ENCODE measurements at regions not wholly inside any gene's neighbourhood (a gene's known extent, or its start where the extent isn't known, plus 50 kb on each side); places are given as distances from the start of the nearest gene placed in this dataset.

DNA sequence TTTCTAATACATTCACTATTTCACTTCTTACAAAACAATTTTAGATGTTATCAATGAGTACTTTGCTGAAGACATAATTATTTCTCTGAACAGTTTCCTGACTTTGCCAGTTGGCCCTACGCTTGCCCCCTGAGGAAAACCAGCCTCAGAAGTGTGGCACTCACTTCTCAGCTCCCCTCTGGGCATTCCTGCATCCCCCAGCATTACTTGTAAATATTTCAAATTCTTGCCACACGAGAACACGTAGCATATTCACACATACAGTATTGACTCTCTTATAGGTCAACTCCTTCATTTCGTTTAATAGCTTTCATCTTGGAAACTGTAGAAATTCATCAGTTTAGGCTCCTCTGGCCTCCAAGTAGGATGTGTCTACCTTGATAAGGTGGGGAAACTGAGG lies 65.2 kb downstream of the OTX2 start:
- no peak overlapping the region for H4K91ac ChIP-seq (replicated peaks; ENCODE audit: insufficient read length, low read length)
- no peak overlapping the region for H4K8ac ChIP-seq (ENCODE audit: extremely low read depth, insufficient read depth, low read length)
- no peak overlapping the region for H3K4me3 ChIP-seq (ENCODE audit: extremely low read depth in 1 of 4, insufficient read depth in 2 of 4, low read depth in 3 of 4, low read length in 4 of 4)
- no peak overlapping the region for H2BK15ac ChIP-seq (ENCODE audit: low read length)
- H2BK20ac ChIP-seq (ENCODE audit: low read length): no peak overlapping the region
- no peak overlapping the region for H3K4me2 ChIP-seq (ENCODE audit: insufficient read depth in 1 of 2, low read depth in 2 of 2, low read length in 2 of 2)
- peaks cover 0 to 17% (median 2%) of the 10 kb centered on the region in 4 experiments; a peak in 4 of 7 replicates for H3K4me1 ChIP-seq (replicated peaks in 1 of 4; ENCODE audit: control insufficient read depth in 3 of 4, insufficient read depth in 4 of 4, low read length in 3 of 4)
- no peak overlapping the region for H2BK120ac ChIP-seq (replicated peaks; ENCODE audit: low read depth, low read length)
- no peak overlapping the region for H3K23ac ChIP-seq (ENCODE audit: insufficient read length)
- H3K14ac ChIP-seq (ENCODE audit: insufficient read length): no peak overlapping the region
- H2AFZ ChIP-seq (ENCODE audit: low read length): no peak overlapping the region
- H3K27ac ChIP-seq (ENCODE audit: low read depth, low read length): no peak overlapping the region
- H3K23me2 ChIP-seq (ENCODE audit: low read depth, low read length): no peaks in the 10 kb centered on the region
- 0 out of 7 replicates have a peak, but pooled peaks cover 0 to 2% (median 0%) of the 10 kb centered on the region in 4 experiments for H3K27me3 ChIP-seq (replicated peaks in 1 of 4; ENCODE audit: control insufficient read depth in 3 of 4, extremely low read depth in 1 of 4, insufficient read depth in 3 of 4, low read length in 3 of 4)
- ChIA-PET POLR2A (ENCODE audit: partially characterized antibody) (interaction anchor here (0.6 kb wide), 1 partner anchor 50 kb away, joined by 4 read pairs; no protein-coding TSS in a partner anchor), CTCF (ENCODE audit: partially characterized antibody) (interaction anchor here (0.8 to 1.0 kb wide), 2 partner anchors 12 to 28 kb away, joined by 3 read pairs; no protein-coding TSS in a partner anchor)
- H3K56ac ChIP-seq (replicated peaks; ENCODE audit: insufficient read length, low read depth, low read length): no peak overlapping the region
- H3K36me3 ChIP-seq (ENCODE audit: control insufficient read depth in 2 of 4, insufficient read depth in 4 of 4, low read length in 3 of 4): no peaks in the 10 kb centered on the region
- no peak overlapping the region for H2BK12ac ChIP-seq (ENCODE audit: low read depth, low read length)
- no peak overlapping the region; the same call in 1 of the 2 replicates for H2BK5ac ChIP-seq (ENCODE audit: low read depth, low read length)
- no peak overlapping the region for H3K9ac ChIP-seq (replicated peaks in 1 of 4; ENCODE audit: extremely low read depth in 1 of 4, low read depth in 3 of 4, low read length in 3 of 4)
- TF ChIP-seq NANOG (IDR thresholded peaks at IDR 0.05; ENCODE audit: insufficient read depth, low read depth, low read length, poor library complexity, severe bottlenecking) (no peak), TEAD4 (IDR thresholded peaks at IDR 0.05; ENCODE audit: low read depth, low read length) (peak; percentile 82), RBBP5 (IDR thresholded peaks at IDR 0.05; ENCODE audit: borderline replicate concordance, low read depth, low read length) (no peak), POLR2AphosphoS5 (IDR thresholded peaks at IDR 0.05; ENCODE audit: low read depth, low read length) (no peak)
- H4K5ac ChIP-seq (ENCODE audit: insufficient read length, low read depth, low read length): no peak overlapping the region
- H3K4ac ChIP-seq (replicated peaks; ENCODE audit: insufficient read length, low read depth, low read length): no peak overlapping the region
- no peaks in the 10 kb centered on the region for H3K79me2 ChIP-seq (ENCODE audit: control insufficient read depth in 1 of 2, insufficient read depth in 2 of 2, low read length in 2 of 2)
- DNase-seq (ENCODE audit: low read depth in 1 of 2, low spot score in 2 of 2) (no peak), FAIRE-seq (no peak)
- 53% methylated on average over 4 of the region's 4 CpGs; no CpG with 5 or more reads in 1 of the 2 experiments for WGBS, 2 experiments (ENCODE audit: extremely low coverage in 1 of 2, insufficient coverage in 1 of 2, insufficient read length in 1 of 2, insufficient replicate concordance in 2 of 2, low coverage in 1 of 2, low lambda C conversion rate in 2 of 2, missing lambda C conversion rate in 1 of 2)
- no peak overlapping the region for H2AK5ac ChIP-seq (ENCODE audit: low read depth, low read length)
- H3K18ac ChIP-seq (ENCODE audit: extremely low read depth, low read length): no peak overlapping the region
- no peaks in the 10 kb centered on the region for H4K20me1 ChIP-seq (replicated peaks in 1 of 2; ENCODE audit: control insufficient read depth in 1 of 2, insufficient read depth in 2 of 2, low read length in 2 of 2)
- no peaks in the 10 kb centered on the region for H3K9me3 ChIP-seq (ENCODE audit: insufficient read depth in 2 of 2, low read depth in 1 of 2, low read length in 1 of 2)
- no peaks in the 10 kb centered on the region for H3K79me1 ChIP-seq (ENCODE audit: low read depth, low read length)

Data from H1 (cell line).